A172 (cell line): ENCODE measurements at regions not wholly inside any gene's neighbourhood (a gene's known extent, or its start where the extent isn't known, plus 50 kb on each side); places are given as distances from the start of the nearest gene placed in this dataset.
A peak's percentile ranks its signal among the peaks of the same experiment; 100 is the strongest.

Experiments
- DNase-seq: peaks from one replicate; pipeline ENCODE4 v3.0.0-alpha.2; 2015; ENCODE audit warnings: low spot score

DNA sequence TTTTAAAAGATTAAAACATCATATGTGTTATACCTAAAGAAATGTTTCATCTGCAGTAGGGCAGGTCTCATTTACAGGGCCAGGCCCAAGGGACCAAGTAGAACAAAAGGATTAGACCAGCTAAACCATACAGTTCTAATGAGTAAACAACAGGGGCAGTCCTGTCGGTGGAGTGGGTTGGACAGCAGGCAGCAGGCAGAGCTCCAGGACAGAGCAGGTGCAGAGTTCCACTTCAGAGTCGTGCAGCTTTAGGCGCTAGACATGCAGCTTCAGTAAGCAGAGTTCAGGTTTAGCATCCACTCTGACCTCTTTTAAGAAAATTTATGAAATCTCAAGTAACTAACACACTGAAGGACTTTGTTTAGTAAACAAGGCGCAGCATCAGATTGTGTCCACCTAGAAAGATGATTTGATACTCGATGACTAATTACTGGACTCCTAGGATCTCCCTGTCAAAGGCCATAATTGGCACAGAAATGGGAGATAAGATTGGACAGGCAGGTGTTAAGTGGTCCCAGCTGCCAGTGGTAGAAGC is 487.7 kb upstream of the INTU start:
- DNase-seq, result no peak

DNA sequence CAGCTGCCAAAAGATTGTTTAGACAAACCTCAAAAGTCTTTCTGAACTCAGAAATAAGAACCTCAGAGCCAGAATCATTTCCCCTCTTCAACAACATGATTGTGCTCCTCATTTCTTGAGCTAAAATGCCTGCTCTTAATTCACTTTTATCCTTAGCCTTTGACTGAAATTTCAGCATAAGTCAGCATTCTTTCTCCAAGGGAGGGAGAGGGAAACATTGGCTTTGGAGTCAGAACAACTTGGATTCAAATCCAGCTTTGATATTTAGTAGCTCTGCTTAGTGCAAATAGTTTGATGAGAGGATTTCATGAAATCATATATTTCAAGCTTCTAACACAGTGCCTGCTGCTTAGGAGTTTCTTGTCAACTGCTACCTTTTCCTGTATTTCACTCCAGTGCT is 484.6 kb upstream of the INTU start:
- DNase-seq, result no peak

DNA sequence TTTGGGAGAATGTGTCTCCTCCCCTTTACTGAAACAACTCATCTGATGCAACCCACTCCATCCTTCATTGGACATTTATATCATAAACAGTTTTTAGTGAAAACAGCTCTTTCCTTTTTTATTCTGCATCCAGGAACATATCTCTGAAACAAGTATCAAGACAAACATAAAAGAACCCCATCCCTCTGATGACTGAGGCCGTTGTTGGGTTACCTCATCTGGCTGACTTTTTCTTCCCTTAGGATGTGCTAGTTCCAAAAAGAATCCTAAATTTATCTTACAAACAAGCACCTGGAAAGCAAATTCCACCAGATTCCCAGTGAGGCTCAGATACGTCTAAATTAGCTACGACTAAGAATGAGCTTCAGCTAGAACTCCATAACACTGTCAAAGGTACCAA is 483.7 kb upstream of the INTU start:
- DNase-seq, result no peak

DNA sequence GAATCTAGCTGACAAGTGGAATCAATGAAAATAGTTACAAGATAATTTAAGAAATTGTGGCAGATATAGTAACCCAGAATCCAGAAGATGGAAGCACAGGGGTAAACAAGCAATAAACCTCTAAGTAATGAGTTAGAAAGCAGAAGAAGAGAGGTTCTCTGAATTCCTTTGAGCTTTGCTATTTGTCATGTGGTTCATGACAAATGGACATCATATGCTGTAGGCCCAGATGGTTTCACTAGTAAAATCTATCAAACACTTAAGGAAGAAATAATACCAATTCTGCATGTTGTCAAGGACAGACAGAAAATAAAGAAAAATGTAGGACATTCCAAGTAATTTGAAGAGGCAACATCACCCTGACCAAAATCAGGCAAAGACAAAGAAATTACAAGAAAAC is 480.8 kb upstream of the INTU start:
- DNase-seq, result no peak

DNA sequence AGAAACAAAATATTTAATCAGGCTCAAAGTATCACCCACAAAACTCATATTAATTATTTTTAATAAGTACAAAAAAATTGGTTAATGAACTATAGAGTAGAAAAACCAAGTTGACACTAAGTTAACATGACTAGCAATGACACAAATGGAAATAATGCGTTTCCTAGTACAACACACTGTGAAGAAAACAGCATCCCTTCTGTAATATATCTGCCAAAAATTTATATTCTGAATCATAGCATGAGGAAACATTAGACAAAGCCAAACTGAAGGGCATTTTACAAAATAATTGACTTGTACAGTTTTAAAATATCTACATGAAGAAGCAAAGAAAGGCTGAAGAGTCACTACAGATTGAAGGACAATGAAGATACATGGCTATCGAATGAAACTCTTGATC is 477.6 kb upstream of the INTU start:
- no peak for DNase-seq

DNA sequence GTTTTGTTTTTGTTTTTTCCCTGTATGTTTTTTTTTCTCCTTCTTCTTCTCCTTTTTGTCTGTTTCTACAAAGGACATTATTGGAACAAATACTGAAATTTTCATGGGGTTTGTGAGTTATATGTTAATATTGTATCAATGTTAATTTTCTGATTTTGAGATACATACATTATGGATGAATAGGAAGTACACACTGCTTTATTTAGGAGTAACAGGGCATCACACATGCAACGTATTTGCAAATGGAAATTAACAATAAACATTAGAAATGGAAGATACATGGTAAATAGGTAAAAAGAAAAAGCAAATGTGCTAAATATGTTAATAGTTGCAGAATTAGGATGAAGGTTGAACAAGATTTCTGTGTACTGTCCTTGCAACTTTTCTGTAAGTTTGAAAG is 477.2 kb upstream of the INTU start:
- no peak for DNase-seq

DNA sequence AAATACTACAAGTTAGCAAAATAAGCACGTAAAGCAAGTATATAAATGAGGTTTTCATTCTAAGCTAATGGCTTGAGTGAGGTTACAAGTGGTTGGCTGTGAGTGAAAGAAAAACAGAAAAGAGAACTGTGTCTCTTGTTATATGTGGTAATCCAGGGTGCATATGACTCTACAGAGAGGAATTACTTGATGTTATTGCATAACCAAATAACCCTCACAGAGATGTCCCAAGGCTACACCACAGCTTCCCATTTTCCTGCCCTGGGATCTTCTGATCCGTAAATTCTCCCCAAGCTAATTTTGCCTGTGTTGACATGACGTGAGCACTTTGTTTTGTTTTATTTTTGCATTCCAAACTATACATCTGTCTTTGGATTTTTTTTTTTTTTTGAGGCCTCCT is 470.0 kb upstream of the INTU start:
- no peak for DNase-seq

DNA sequence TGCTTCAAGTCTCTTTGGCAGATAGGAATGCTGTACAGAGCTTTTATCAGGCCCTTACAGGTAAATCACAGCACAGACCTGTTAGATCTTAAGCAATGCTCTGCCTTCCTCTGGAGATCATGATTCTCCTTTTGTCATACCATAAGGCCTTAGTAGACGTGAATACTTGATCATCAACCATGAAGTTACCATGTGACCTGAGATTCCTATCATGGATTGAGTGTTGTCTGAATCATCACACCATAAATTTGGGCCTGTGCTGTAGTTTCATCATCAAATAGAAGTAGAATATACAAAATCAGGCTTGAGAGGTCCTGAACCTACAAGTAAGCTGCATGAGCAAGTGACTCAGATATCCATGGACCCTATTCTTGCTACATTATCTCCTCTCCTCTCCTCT is 466.8 kb upstream of the INTU start:
- no peak for DNase-seq

DNA sequence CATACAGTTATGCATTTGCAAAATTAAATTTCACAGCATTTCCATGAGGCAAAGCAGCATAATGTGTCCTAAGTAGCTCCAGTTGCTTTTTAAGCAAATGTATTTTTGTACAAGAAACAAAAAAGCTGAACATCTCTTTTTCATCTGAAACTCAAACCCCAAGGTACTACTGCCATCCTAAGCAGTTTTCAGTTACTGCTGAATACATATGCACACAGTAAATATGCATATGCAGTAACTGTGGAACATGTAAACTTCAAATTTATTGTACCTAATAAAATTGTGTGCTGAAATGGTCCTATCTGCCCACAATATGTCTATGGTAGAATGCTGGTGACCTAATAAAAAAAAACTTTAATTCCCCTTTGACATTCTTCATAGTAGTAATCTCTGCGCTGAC is 458.6 kb upstream of the INTU start:
- no peak for DNase-seq

DNA sequence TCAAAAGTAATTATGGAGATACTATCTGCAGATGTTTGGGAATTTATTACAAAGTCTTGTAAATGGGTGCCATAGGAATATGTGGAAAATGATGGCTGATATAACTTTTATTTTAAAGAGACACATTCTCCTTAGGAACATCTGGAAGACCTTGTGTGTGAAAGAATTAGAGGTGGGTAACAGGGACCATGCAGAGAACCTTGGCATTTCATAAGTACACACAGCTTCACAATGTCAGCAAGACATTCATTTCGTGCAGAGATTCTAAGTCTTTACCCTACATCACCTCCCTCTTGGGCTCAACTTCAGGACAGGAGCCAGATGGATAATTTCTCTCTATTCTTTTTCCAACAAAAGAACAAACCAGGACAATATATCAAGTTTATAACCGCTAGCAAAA is 458.1 kb upstream of the INTU start:
- DNase-seq, result no peak

DNA sequence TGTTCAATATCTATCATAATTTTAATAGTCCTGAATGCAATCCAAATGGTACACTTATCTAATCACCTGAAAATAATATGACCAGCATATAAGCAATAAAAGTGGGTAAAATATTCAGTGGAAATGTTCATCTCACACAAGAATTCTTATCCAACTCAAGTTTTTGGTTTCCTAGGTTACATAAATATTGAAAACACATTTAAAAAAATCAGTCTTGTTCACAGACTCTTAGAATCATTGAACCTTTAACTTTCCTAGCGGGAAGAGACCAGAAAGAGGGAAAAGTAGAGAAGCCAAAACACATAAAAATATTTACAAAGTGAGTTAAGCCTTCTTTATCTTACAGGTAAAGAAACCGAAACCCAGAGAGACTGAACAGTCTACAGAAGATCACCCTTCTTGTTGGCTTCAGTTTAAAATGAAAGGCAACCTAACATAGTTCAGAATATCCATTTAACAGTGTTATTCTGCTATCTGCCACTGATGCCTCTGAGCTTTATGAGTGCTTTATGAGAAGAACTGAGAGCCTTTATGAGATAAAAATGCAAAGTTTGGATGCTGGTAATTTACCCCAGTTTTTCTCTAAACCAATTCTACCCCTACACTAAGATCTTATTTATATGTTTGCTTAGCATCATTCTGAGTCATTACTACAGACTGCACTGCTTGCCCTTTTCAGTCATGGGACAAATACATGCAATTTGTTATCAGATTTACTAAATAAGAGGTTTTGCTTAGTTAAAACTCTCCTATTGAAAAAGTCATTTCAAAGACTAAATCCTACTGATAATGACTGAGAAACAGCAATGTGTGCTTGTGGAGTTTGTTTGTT is 453.3 kb upstream of the INTU start:
- DNase-seq, result no peak

DNA sequence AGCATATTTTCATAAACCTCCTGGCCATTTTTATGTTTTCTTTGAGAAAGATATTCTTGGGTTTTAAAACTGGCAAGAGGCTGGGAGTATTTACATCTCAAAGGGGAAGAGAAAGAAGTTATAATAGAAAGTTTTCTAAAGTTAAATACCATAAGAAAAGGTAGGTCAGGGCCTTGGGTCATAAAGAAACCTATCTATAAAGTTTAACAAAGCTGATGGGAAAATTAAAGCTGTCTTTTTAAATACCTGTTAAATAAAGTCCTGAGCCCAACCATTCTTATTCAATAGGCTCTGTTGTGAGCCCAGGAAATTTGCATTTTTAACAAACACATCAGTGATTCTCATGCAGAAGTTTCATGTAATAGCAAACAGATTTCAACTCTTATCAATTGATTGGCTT is 451.8 kb upstream of the INTU start:
- no peak for DNase-seq

DNA sequence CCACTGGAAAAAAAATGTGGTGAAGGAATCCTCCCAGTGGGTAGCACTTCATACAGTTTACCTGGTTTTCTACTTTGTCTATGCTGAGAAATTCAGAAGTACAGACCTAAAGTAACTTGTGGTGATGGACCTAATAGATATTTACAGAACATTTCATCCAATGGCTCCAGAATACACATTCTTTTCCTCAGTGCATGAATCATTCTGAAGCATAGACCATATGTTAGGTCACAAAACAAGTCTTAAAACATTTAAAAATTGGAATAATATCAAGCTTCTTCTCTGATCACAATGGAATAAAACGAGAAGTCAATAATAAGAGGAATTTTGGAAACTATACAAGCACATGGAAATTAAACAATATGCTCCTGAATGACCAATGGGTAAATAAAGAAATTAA is 450.1 kb upstream of the INTU start:
- DNase-seq, result no peak

DNA sequence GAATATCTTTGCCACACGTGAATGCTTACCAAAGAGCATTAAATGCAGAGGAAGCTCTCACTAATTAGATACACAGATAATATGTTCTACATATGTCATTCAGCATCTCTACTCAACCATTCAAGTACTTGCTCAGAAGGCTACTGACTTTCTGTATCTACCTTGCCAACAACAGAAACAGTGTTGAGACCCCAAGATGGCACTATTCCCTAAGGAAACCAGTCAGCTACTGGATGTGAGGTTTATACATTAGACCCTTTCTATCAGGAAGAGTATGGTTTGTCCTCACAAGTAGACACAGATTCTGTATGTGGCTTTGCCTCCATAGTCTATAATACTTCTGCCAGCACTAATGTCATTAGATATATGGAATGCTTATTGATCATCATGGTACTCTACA is 443.9 kb upstream of the INTU start:
- no peak for DNase-seq

DNA sequence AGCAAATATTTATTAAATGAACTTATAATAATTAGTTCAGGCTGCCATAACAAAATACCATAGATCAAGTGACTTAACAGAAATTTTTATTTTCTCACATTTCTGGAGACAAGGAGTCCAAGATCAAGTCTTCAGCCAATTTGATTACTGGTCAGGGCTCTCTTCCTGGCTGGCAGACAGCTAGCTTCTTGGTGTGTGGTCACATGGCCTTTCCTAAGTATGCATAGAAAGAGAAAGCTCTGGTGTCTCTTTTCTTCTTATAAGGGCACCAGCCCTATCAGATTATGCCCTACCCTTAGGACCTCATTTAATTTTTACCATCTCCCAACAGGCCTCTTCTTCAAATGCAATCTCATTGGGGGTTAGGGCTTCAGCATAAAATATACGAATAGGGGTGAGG is 438.5 kb upstream of the INTU start:
- no peak for DNase-seq

DNA sequence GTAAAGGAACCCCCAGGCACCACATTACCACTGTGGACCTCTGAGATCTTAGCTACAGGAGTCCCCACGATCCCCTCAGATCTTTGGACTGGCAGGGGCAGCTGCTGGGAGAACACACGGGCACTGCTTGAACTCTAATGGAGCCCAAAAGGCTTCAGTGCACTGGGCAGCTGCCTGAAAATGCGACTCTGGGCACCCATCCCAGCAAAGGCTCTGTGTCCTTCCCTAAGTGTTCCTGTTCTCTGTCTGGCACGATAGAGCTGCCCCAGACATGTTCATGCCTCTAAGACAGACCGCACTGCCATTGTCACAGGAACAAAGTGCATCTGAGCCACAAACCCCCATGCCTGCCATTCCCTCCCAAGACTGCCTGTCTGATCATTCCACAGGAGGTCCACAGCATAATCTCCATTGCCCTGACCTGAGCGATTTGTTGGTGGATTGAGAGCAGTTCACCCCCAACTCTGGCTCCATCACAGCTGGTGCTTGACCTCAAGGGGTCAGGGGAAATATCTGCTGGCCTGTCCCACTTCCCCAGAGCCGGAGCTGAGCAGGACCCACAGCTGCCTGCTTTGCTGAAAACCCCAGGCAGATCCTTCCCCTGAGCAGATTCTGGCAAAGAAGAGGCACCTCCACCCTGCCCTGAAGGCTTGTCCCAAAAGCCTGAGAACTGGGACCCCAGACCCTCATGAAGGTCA is 436.0 kb upstream of the INTU start:
- no peak for DNase-seq

DNA sequence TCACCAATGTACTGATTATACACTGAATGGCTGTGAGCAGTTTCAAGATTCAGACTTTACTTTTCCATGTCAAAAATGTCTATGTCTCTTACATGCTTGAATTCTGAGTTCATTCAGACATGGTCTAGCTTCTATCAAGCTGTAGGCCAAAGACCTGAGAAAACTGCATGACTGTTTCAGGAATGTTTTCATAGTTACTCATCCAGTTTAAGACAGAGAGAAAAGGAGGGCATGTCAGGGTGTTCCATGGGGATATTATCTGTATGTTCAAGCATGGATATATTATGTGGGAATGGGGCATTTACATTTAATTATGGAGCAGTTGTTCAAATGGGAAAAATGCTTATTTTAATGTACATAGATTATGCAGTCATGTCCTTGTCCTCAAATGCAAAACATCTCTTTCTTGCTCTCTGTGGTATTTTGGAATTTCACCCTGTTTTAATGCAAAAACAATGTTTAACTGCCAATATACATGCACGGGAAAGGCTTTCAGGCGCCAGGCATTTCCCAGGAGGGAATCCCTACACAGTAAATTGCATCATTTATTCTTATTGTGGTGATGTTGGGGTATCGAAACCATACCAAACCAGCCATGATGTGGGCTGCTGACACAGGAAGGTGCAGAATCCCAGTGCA is 429.1 kb upstream of the INTU start:
- DNase-seq, result peak; percentile 4

DNA sequence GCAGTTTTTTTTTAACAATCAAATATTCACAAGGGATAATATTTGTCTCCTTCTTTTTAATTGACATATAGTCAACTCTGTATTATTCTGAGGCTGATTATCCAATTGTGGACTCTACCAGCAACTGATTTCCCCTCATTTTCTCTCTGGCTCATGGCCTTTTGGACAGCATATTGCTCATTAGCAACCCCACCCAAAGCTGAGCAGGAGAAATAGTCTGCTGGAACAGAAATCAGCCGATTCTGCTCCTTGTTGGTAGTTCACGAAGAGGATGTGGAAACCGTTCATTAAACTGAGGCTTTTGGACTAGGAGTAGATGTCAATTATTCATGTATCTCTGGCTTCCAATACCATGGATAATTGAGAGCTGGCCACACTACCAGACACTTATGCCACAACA is 428.4 kb upstream of the INTU start:
- DNase-seq, result no peak

DNA sequence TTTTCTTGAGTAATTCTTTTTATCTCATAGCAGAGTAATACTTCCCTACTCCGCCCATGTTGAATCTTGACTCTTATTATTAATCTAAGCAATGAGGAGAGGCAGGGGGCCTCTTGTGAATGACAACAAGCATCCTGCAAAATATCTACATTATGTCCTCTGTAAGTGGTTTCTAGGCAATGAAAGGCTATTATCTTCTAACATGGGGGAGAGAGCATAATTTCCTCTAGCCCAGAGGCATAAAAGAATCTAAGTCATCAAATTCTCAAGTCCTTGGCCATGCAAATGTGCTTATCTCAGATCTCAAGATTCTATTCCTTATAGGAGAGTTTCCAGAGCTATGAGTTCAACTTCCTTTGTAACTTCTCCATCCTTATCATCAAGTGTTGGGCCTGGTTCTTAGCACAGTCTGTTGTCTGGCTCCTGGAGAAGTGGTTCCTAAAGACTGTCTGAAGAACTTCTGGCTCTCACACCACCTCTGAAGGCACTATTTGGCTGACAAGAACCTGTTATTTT is 423.1 kb upstream of the INTU start:
- DNase-seq, result no peak

DNA sequence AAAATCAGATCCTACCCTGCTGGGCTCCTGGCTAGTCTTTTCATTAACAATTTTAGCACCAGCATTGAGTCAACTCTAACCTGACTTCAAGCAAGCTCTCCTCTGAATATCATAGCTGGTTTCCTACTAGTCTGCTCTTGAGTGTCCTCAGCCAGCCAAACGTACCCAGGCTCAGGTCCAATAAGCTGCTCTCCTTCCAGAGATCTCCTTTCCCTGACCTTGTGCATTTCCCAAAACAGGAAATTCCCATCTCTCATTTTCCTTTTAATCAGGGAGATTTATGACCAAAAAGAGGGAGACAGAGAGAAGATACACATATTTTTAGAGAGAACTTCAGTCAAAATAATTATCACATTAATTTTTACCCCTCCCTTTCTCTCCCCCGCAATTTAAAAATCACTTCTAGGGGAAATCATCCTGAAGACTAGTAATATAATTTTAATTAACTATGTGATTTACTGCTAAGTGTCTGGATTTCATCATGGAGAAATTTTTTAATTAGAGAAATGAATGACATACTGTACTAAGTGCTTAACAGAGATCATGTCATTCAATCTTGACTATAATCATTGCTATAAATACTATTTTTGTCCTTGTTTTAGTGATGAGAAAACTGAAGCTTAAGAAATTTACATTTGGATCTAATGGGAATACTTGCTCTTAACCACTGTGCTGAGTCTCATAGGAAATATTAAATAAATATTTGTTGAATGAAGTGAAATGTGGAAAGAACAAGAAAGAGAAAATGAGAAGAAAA is 421.7 kb upstream of the INTU start:
- DNase-seq, result no peak

DNA sequence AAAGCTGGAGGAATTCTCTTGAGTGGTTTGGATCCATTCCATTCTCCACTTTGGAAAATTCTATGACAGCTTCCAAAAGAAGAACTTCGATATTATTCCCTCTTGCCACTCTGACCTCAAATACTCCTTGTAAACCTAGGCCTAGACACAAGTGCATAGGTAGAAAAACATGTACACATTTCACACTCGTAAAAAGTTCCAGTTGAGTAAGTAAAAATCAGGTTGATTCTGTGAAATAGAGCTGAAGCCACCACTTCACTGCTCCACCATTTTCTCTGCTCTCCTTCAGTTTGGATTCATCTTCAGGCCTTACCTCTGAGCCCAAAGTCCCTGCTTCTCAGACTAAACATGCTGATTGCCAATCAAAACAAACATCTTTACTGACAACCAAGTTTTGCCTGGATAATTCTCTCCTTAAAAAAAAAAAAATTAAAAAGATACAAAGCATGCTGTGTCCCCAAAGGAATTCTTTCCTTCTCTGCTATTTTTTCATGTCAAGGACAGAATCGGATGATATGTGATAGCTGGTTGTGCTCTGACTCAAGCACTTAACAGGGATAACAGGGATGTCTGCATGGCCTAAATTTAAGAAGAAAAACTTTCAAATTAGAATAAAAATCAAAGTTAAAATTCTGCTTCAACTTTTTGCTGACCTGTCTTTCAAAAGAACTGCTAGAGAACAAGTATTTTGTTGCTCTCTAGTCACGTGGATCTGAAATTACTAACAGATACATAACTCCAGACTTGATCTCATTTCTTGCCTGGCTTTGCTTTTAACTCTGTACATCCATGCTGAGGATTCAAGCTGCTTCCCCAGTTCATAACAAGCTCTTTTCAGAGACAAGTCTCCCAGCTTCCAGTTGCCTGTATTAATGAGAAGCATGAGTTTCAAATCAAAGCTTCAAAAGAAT is 420.9 kb upstream of the INTU start:
- no peak for DNase-seq
